Neuronal stem cell (in vitro differentiated cells): ENCODE measurements at regions not wholly inside any gene's neighbourhood (a gene's known extent, or its start where the extent isn't known, plus 50 kb on each side); places are given as distances from the start of the nearest gene placed in this dataset.

Experiments used
- DNase-seq: peaks from one replicate; pipeline ENCODE4 v3.0.0-alpha.2; 2013; ENCODE audit warnings: low spot score
- H2AFZ ChIP-seq: one replicate; pipeline ENCODE4 v1.6.1; 2013; ENCODE audit warnings: mild to moderate bottlenecking, low read length, inconsistent platforms
- H2AK5ac ChIP-seq: 2 replicates; pipeline ENCODE4 v1.6.1; 2013; ENCODE audit warnings: low read depth, mild to moderate bottlenecking, inconsistent platforms, low read length, moderate library complexity, mixed read lengths
- H2BK120ac ChIP-seq: 2 replicates; pipeline ENCODE4 v1.6.1; 2013; ENCODE audit warnings: low read depth, mild to moderate bottlenecking, inconsistent platforms, low read length, moderate library complexity, mixed read lengths
- H2BK12ac ChIP-seq: one replicate; pipeline ENCODE4 v1.6.1; 2013; ENCODE audit warnings: low read length, inconsistent platforms
- H2BK15ac ChIP-seq: 2 replicates; pipeline ENCODE4 v1.6.1; 2013; ENCODE audit warnings: mild to moderate bottlenecking, low read length, inconsistent platforms, mixed read lengths
- H2BK5ac ChIP-seq: one replicate; pipeline ENCODE4 v1.6.1; 2013; ENCODE audit warnings: inconsistent platforms, mild to moderate bottlenecking, low read length, moderate library complexity
- H3K14ac ChIP-seq: one replicate; pipeline ENCODE4 v1.6.1; 2013; ENCODE audit warnings: low read length, inconsistent platforms
- H3K18ac ChIP-seq: 2 replicates; pipeline ENCODE4 v1.6.1; 2013; ENCODE audit warnings: low read length, inconsistent platforms
- H3K23ac ChIP-seq: 2 replicates; pipeline ENCODE4 v1.6.1; 2013; ENCODE audit warnings: low read depth, mild to moderate bottlenecking, mixed read lengths, low read length, inconsistent platforms; ENCODE audit not compliant: poor library complexity
- H3K27ac ChIP-seq: replicated peaks from 3 replicates; pipeline ENCODE4 v1.5.1; 2013; ENCODE audit warnings: low read length, inconsistent platforms
- H3K27me3 ChIP-seq, 3 experiments: 2 replicates each; pipeline ENCODE4 v1.6.1; 2013; ENCODE audit warnings: low read length in 3 of 3, mild to moderate bottlenecking in 2 of 3, inconsistent platforms in 1 of 3, low read depth in 1 of 3, mixed read lengths in 1 of 3, moderate library complexity in 1 of 3; ENCODE audit not compliant: control insufficient read depth in 3 of 3, insufficient read depth in 3 of 3
- H3K36me3 ChIP-seq, 2 donors: replicated peaks in 1 of 2; 2 replicates each; pipeline ENCODE4 v1.6.1; 2013; ENCODE audit warnings: low read length in 2 of 2; ENCODE audit not compliant: control insufficient read depth in 2 of 2, insufficient read depth in 2 of 2
- H3K4ac ChIP-seq: 2 replicates; pipeline ENCODE4 v1.6.1; 2013; ENCODE audit warnings: inconsistent platforms, mild to moderate bottlenecking, low read length, moderate library complexity
- H3K4me1 ChIP-seq, 2 donors: 1 replicate in 1 of 2; 2 replicates in 1 of 2; pipeline ENCODE4 v1.6.1; 2013; ENCODE audit warnings: low read length in 2 of 2, low read depth in 1 of 2; ENCODE audit not compliant: control insufficient read depth in 2 of 2, insufficient read depth in 1 of 2
- H3K4me2 ChIP-seq: one replicate; pipeline ENCODE4 v1.6.1; 2013; ENCODE audit warnings: mild to moderate bottlenecking, low read length, inconsistent platforms; ENCODE audit not compliant: insufficient read depth, poor library complexity, severe bottlenecking
- H3K4me3 ChIP-seq, 2 donors: 2 replicates each; pipeline ENCODE4 v1.5.1; 2013; ENCODE audit warnings: low read length in 2 of 2, mild to moderate bottlenecking in 2 of 2, inconsistent platforms in 1 of 2, moderate library complexity in 1 of 2
- H3K79me1 ChIP-seq: one replicate; pipeline ENCODE4 v1.6.1; 2013; ENCODE audit warnings: low read depth, mild to moderate bottlenecking, inconsistent platforms, low read length, moderate library complexity
- H3K9ac ChIP-seq: one replicate; pipeline ENCODE4 v1.6.1; 2013; ENCODE audit warnings: mild to moderate bottlenecking, low read depth, low read length, inconsistent platforms; ENCODE audit not compliant: poor library complexity
- H3K9me3 ChIP-seq, 2 donors: replicated peaks in 1 of 2; 2 replicates each; pipeline versions ENCODE3 to v1.6.1; 2013; ENCODE audit warnings: low read length in 2 of 2, mild to moderate bottlenecking in 2 of 2, inconsistent platforms in 1 of 2, low read depth in 1 of 2, mixed read lengths in 1 of 2, moderate library complexity in 1 of 2; ENCODE audit not compliant: control insufficient read depth in 2 of 2, insufficient read depth in 1 of 2
- H4K8ac ChIP-seq: one replicate; pipeline ENCODE4 v1.6.1; 2013; ENCODE audit warnings: low read depth, mild to moderate bottlenecking, inconsistent platforms, low read length, moderate library complexity
- H4K91ac ChIP-seq: one replicate; pipeline ENCODE4 v1.6.1; 2013; ENCODE audit warnings: low read length, low read depth, mild to moderate bottlenecking, inconsistent platforms; ENCODE audit not compliant: poor library complexity
- WGBS, 2 donors: extraction: QIAGEN DNeasy Blood & Tissue Kit; methylation state at CpG; one replicate each; pipeline ENCODE4 v1.1.7; 2013; ENCODE audit warnings: missing lambda C conversion rate in 2 of 2, mixed read lengths in 1 of 2; ENCODE audit not compliant: insufficient read length in 2 of 2, insufficient replicate concordance in 1 of 2; ENCODE audit errors: extremely low coverage in 2 of 2; 5-methylcytosine and 5-hydroxymethylcytosine counted together

DNA sequence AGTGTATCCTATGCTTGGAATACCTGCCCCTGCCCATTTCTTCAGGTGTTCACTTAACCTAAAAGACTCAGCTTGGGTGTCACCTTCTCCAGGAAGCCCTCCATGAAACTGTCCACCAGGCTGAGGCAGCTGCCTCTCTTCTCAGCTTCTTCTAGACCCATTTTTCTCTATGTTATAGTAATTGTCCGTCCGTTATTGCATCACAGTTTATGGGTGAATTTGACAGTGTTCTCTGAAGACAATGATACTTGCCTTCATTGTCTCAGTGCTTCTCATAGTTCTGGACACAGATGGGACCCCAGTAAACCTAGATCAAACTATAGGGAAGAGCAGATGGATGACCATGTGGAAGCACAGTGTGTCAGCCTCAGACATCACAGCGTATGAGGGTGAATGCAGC, 238.0 kb upstream of the MOCS1 start:
- Histone ChIP-seq H3K9ac (no peak overlapping the region), H3K14ac (no peak overlapping the region), H3K18ac (no peak overlapping the region), H2BK15ac (no peak overlapping the region), H3K27me3 (no peaks in the 10 kb centered on the region), H2AFZ (no peak overlapping the region), H2AK5ac (no peak overlapping the region), H3K36me3 (no peaks in the 10 kb centered on the region), H2BK5ac (no peak overlapping the region), H3K27ac (no peak overlapping the region), H2BK120ac (no peak overlapping the region), H3K9me3 (no peaks in the 10 kb centered on the region), H4K91ac (no peak overlapping the region), H3K4me1 (no peaks in the 10 kb centered on the region), H4K8ac (no peak overlapping the region), H3K4me2 (no peak overlapping the region), H3K4ac (no peak overlapping the region), H3K79me1 (no peaks in the 10 kb centered on the region), H3K4me3 (no peak overlapping the region), H2BK12ac (no peak overlapping the region), H3K23ac (no peak overlapping the region)
- no CpG with 5 or more reads among the region's 3 CpGs for WGBS, 2 donors
- no peak for DNase-seq

GRCh38 chr6:40171343-40171742, 237.1 kb upstream of the MOCS1 start:
- no peaks in the 10 kb centered on the region for H3K27me3 ChIP-seq
- no peak overlapping the region for H2BK12ac ChIP-seq

DNA sequence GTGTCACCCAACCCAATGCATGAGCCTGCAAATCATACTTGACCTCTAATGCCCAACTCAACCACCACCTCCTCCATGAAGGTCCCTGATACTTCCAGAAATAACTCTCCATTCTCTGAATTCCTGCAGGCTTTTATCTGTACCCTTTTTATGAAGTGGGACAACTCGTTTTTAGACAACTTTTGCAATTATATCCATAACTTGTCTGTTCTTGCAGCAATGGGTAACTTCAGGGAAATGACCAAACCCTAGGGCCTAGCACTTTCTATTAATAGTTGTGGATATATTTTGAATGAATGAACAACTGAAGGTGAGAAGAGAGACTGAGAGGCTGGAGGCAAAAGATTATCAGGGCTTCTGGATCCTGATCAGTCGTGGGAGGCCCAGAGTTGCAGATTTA, 236.6 kb upstream of the MOCS1 start:
- Histone ChIP-seq H3K4ac (no peak overlapping the region), H4K91ac (no peak overlapping the region), H4K8ac (no peak overlapping the region), H2BK12ac (no peak overlapping the region), H2BK15ac (no peak overlapping the region), H3K9ac (no peak overlapping the region), H3K27ac (no peak overlapping the region), H3K79me1 (no peaks in the 10 kb centered on the region), H3K27me3 (no peaks in the 10 kb centered on the region), H3K36me3 (no peaks in the 10 kb centered on the region), H3K23ac (no peak overlapping the region), H3K4me2 (no peak overlapping the region), H2BK5ac (no peak overlapping the region), H2AFZ (no peak overlapping the region), H3K14ac (no peak overlapping the region), H3K18ac (no peak overlapping the region), H3K4me3 (no peak overlapping the region), H3K9me3 (no peaks in the 10 kb centered on the region), H2BK120ac (no peak overlapping the region), H3K4me1 (no peaks in the 10 kb centered on the region), H2AK5ac (no peak overlapping the region)
- DNase-seq, result no peak
- WGBS, 2 donors, result no CpG with 5 or more reads among the region's 2 CpGs

More at GRCh38 chr6:40171343-40171742, 237.1 kb upstream of the MOCS1 start:
- no peak for DNase-seq
- H3K4me2 ChIP-seq, result no peak overlapping the region
- no peak overlapping the region for H2BK15ac ChIP-seq
- no peak overlapping the region for H2AK5ac ChIP-seq
- no peak overlapping the region for H2BK5ac ChIP-seq
- H2BK120ac ChIP-seq, result no peak overlapping the region
- no peak overlapping the region for H3K18ac ChIP-seq
- no peaks in the 10 kb centered on the region for H3K79me1 ChIP-seq
- H4K91ac ChIP-seq, result no peak overlapping the region
- H3K27ac ChIP-seq, result no peak overlapping the region
- no peak overlapping the region for H3K14ac ChIP-seq
- H3K4ac ChIP-seq, result no peak overlapping the region
- H3K36me3 ChIP-seq, result no peaks in the 10 kb centered on the region
- H3K4me1 ChIP-seq, result no peaks in the 10 kb centered on the region
- H3K23ac ChIP-seq, result no peak overlapping the region
- H4K8ac ChIP-seq, result no peak overlapping the region
- no peak overlapping the region for H3K4me3 ChIP-seq
- no peak overlapping the region for H3K9ac ChIP-seq
- no peaks in the 10 kb centered on the region for H3K9me3 ChIP-seq
- WGBS, 2 donors, result no CpG with 5 or more reads among the region's 1 CpG
- H2AFZ ChIP-seq, result no peak overlapping the region

GRCh38 chr6:40169878-40170277, 235.6 kb upstream of the MOCS1 start:
- no peaks in the 10 kb centered on the region for H3K27me3 ChIP-seq
- H3K79me1 ChIP-seq, result no peaks in the 10 kb centered on the region
- H2BK120ac ChIP-seq, result no peak overlapping the region
- no peak overlapping the region for H3K23ac ChIP-seq
- no peak overlapping the region for H3K4ac ChIP-seq
- WGBS, 2 donors, result no CpG with 5 or more reads among the region's 7 CpGs
- no peak overlapping the region for H2AFZ ChIP-seq
- no peak overlapping the region for H2BK15ac ChIP-seq
- H3K36me3 ChIP-seq, result no peaks in the 10 kb centered on the region
- no peak overlapping the region for H3K18ac ChIP-seq
- H3K9ac ChIP-seq, result no peak overlapping the region
- no peak overlapping the region for H3K4me3 ChIP-seq
- H4K8ac ChIP-seq, result no peak overlapping the region
- H3K27ac ChIP-seq, result no peak overlapping the region
- H3K9me3 ChIP-seq, result no peaks in the 10 kb centered on the region
- H3K4me2 ChIP-seq, result no peak overlapping the region
- H2BK5ac ChIP-seq, result no peak overlapping the region
- H2AK5ac ChIP-seq, result no peak overlapping the region
- H2BK12ac ChIP-seq, result no peak overlapping the region
- no peaks in the 10 kb centered on the region for H3K4me1 ChIP-seq
- no peak overlapping the region for H4K91ac ChIP-seq
- DNase-seq, result no peak
- no peak overlapping the region for H3K14ac ChIP-seq
